ENCODE measurements at regions not wholly inside any gene's neighbourhood (a gene's known extent, or its start where the extent isn't known, plus 50 kb on each side); places are given as distances from the start of the nearest gene placed in this dataset.

DNA sequence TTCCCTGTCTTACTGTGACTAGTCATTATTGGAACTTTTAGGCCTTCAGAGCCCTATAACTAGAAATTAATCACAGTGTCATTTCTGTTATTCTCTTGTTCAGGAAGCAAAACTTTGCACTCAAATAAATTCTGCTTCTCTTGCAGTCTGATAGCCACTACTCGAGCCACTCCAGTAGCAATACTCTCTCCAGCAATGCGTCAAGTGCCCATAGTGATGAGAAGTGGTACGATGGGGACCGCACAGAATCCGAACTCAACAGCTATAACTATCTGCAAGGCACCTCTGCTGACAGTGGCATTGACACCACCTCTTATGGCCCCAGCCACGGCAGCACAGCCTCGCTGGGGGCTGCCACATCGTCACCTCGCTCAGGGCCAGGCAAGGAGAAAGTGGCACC is 223.2 kb upstream of the RGS6 start (continued):
- TF ChIP-seq, protein P1, sequence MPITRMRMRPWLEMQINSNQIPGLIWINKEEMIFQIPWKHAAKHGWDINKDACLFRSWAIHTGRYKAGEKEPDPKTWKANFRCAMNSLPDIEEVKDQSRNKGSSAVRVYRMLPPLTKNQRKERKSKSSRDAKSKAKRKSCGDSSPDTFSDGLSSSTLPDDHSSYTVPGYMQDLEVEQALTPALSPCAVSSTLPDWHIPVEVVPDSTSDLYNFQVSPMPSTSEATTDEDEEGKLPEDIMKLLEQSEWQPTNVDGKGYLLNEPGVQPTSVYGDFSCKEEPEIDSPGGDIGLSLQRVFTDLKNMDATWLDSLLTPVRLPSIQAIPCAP (CRISPR knock-in tag; IDR thresholded peaks at IDR 0.05): no peak
- TF ChIP-seq OVOL2 (CRISPR knock-in tag; IDR thresholded peaks at IDR 0.05; ENCODE audit: borderline replicate concordance): no peak
- TF ChIP-seq ESRRA (CRISPR knock-in tag; IDR thresholded peaks at IDR 0.05; ENCODE audit: borderline replicate concordance): no peak

DNA sequence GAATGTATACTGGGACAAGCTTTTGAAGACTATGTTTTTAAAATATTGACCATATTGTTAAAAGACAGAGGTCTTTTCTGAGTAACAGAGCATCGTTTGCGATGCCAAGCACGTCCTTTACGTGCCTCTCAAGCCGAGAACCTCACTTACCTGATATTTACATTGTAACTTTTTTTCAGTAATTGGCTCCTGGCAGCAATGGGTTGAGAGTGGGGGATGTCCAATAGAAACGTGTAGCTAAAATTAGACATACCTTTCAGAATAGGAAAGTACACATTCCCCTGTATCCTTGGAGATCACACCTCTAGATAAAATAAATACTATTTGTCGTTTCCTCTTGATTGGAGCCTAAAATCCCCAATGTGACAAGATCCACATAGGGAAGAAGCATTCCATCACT is 222.2 kb upstream of the RGS6 start:
- peaks cover 11% of the 10 kb centered on the region for H3K4me1 Mint-ChIP-seq
- no peaks in the 10 kb centered on the region for H3K27me3 Mint-ChIP-seq (ENCODE audit: low read depth)
- no peak for TF ChIP-seq PRRX2 (CRISPR knock-in tag; IDR thresholded peaks at IDR 0.05)
- TF ChIP-seq, protein P2, sequence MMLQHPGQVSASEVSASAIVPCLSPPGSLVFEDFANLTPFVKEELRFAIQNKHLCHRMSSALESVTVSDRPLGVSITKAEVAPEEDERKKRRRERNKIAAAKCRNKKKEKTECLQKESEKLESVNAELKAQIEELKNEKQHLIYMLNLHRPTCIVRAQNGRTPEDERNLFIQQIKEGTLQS (CRISPR knock-in tag; conservative IDR thresholded peaks at IDR 0.05): no peak
- TF ChIP-seq FOXK1 (CRISPR knock-in tag; IDR thresholded peaks at IDR 0.05): no peak
- TF ChIP-seq, protein P3, sequence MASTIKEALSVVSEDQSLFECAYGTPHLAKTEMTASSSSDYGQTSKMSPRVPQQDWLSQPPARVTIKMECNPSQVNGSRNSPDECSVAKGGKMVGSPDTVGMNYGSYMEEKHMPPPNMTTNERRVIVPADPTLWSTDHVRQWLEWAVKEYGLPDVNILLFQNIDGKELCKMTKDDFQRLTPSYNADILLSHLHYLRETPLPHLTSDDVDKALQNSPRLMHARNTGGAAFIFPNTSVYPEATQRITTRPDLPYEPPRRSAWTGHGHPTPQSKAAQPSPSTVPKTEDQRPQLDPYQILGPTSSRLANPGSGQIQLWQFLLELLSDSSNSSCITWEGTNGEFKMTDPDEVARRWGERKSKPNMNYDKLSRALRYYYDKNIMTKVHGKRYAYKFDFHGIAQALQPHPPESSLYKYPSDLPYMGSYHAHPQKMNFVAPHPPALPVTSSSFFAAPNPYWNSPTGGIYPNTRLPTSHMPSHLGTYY (CRISPR knock-in tag; IDR thresholded peaks at IDR 0.05): no peak
- TF ChIP-seq NFYB (CRISPR knock-in tag; conservative IDR thresholded peaks at IDR 0.05; ENCODE audit: low read depth): no peak
- TF ChIP-seq TCF7 (CRISPR knock-in tag; IDR thresholded peaks at IDR 0.05; ENCODE audit: low read depth): no peak
- TF ChIP-seq ZBTB21 (CRISPR knock-in tag; IDR thresholded peaks at IDR 0.05; ENCODE audit: borderline replicate concordance): no peak
- TF ChIP-seq SP1 (CRISPR knock-in tag; conservative IDR thresholded peaks at IDR 0.05): no peak
- TF ChIP-seq ZNF121 (CRISPR knock-in tag; IDR thresholded peaks at IDR 0.05): no peak
- no peak for TF ChIP-seq ZNF263 (CRISPR knock-in tag; IDR thresholded peaks at IDR 0.05; ENCODE audit: low read depth)
- TF ChIP-seq, protein P1 (CRISPR knock-in tag; IDR thresholded peaks at IDR 0.05): no peak
- TF ChIP-seq, protein P4, sequence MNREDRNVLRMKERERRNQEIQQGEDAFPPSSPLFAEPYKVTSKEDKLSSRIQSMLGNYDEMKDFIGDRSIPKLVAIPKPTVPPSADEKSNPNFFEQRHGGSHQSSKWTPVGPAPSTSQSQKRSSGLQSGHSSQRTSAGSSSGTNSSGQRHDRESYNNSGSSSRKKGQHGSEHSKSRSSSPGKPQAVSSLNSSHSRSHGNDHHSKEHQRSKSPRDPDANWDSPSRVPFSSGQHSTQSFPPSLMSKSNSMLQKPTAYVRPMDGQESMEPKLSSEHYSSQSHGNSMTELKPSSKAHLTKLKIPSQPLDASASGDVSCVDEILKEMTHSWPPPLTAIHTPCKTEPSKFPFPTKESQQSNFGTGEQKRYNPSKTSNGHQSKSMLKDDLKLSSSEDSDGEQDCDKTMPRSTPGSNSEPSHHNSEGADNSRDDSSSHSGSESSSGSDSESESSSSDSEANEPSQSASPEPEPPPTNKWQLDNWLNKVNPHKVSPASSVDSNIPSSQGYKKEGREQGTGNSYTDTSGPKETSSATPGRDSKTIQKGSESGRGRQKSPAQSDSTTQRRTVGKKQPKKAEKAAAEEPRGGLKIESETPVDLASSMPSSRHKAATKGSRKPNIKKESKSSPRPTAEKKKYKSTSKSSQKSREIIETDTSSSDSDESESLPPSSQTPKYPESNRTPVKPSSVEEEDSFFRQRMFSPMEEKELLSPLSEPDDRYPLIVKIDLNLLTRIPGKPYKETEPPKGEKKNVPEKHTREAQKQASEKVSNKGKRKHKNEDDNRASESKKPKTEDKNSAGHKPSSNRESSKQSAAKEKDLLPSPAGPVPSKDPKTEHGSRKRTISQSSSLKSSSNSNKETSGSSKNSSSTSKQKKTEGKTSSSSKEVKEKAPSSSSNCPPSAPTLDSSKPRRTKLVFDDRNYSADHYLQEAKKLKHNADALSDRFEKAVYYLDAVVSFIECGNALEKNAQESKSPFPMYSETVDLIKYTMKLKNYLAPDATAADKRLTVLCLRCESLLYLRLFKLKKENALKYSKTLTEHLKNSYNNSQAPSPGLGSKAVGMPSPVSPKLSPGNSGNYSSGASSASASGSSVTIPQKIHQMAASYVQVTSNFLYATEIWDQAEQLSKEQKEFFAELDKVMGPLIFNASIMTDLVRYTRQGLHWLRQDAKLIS (CRISPR knock-in tag; IDR thresholded peaks at IDR 0.05; ENCODE audit: borderline replicate concordance): no peak
- TF ChIP-seq, protein P5, sequence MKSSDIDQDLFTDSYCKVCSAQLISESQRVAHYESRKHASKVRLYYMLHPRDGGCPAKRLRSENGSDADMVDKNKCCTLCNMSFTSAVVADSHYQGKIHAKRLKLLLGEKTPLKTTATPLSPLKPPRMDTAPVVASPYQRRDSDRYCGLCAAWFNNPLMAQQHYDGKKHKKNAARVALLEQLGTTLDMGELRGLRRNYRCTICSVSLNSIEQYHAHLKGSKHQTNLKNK (CRISPR knock-in tag; IDR thresholded peaks at IDR 0.05): no peak
- no peak for TF ChIP-seq RORB (CRISPR knock-in tag; IDR thresholded peaks at IDR 0.05)
- TF ChIP-seq SMAD3 (CRISPR knock-in tag; IDR thresholded peaks at IDR 0.05; ENCODE audit: borderline replicate concordance): no peak
- TF ChIP-seq, protein P6, sequence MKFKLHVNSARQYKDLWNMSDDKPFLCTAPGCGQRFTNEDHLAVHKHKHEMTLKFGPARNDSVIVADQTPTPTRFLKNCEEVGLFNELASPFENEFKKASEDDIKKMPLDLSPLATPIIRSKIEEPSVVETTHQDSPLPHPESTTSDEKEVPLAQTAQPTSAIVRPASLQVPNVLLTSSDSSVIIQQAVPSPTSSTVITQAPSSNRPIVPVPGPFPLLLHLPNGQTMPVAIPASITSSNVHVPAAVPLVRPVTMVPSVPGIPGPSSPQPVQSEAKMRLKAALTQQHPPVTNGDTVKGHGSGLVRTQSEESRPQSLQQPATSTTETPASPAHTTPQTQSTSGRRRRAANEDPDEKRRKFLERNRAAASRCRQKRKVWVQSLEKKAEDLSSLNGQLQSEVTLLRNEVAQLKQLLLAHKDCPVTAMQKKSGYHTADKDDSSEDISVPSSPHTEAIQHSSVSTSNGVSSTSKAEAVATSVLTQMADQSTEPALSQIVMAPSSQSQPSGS (CRISPR knock-in tag; IDR thresholded peaks at IDR 0.05; ENCODE audit: borderline replicate concordance, low read depth): no peak
- no peak for TF ChIP-seq CBFB (CRISPR knock-in tag; IDR thresholded peaks at IDR 0.05; ENCODE audit: low read depth)
- TF ChIP-seq ETV6 (CRISPR knock-in tag; IDR thresholded peaks at IDR 0.05): no peak
- ChIA-PET CTCF (interaction anchor here (1.2 kb wide), 1 partner anchor 43 kb away, joined by 3 read pairs; no protein-coding TSS in a partner anchor), POLR2A (no interaction called here)
- no peak overlapping the region for H3K4me3 Mint-ChIP-seq
- peaks cover 19% of the 10 kb centered on the region for H3K36me3 Mint-ChIP-seq
- no peak overlapping the region for H3K27ac Mint-ChIP-seq
- no peak for DNase-seq (ENCODE audit: low spot score)
- no peaks in the 10 kb centered on the region for H3K9me3 Mint-ChIP-seq
- no peak for ATAC-seq

All from WTC11 (cell line).